Testis (tissue), 2 donors: ENCODE measurements at regions not wholly inside any gene's neighbourhood (a gene's known extent, or its start where the extent isn't known, plus 50 kb on each side); places are given as distances from the start of the nearest gene placed in this dataset.

Experiments used
- DNase-seq: peaks from one replicate; pipeline ENCODE4 v3.0.0-alpha.2; 2019
- H3K27ac ChIP-seq, 2 donors: fragments of 200-600 bp; sonication (generic); one replicate each; pipeline ENCODE4 v1.5.1; 2019
- H3K27me3 ChIP-seq: fragments of 200-600 bp; sonication (generic); one replicate; pipeline ENCODE4 v1.5.1; 2019
- H3K36me3 ChIP-seq: fragments of 200-600 bp; sonication (generic); one replicate; pipeline ENCODE4 v1.5.1; 2017; ENCODE audit warnings: low read depth; ENCODE audit errors: missing control alignments
- H3K4me1 ChIP-seq: fragments of 200-600 bp; sonication (generic); one replicate; pipeline ENCODE4 v1.5.1; 2019
- H3K4me3 ChIP-seq, 2 donors: fragments of 200-600 bp; sonication (generic); one replicate each; pipeline ENCODE4 v1.5.1; 2017 to 2019
- H3K9me3 ChIP-seq: fragments of 200-600 bp; sonication (generic); one replicate; pipeline ENCODE4 v1.5.1; 2017
- POLR2A ChIP-seq: fragments of 450-650 bp; IDR thresholded peaks from one replicate; pipeline ENCODE4 v1.6.1; 2017; ENCODE audit warnings: antibody characterized with exemption, mild to moderate bottlenecking, moderate library complexity
- WGBS, 2 donors: methylation state at CpG; one replicate each; pipeline ENCODE4 v1.1.5; 2018; 5-methylcytosine and 5-hydroxymethylcytosine counted together
- intact Hi-C: fragments of 100-400 bp; cut with DNase I; formaldehyde crosslinking; loops from one replicate; pipeline ENCODE4 v1.15.1; 2023; ENCODE audit warnings: low total_unique reads
- TF ChIP-seq, protein P1 (sequence below), 3 experiments: fragments of 450-650 bp in 2 of 3; fragments of 200-600 bp in 1 of 3; sonication (generic) in 1 of 3; IDR thresholded peaks; one replicate each; pipeline ENCODE4 v1.5.1; 2016 to 2019; ENCODE audit warnings: antibody characterized with exemption in 3 of 3, mild to moderate bottlenecking in 2 of 3, moderate library complexity in 1 of 3

GRCh38 chr13:85381082-85381481 is 418.1 kb downstream of the SLITRK6 start:
- Histone ChIP-seq H3K36me3 (no peaks in the 10 kb centered on the region), H3K4me3 (no peak overlapping the region), H3K4me1 (no peaks in the 10 kb centered on the region), H3K27me3 (no peaks in the 10 kb centered on the region), H3K27ac (no peak overlapping the region), H3K9me3 (no peaks in the 10 kb centered on the region)
- WGBS, 2 donors = 91 to 92% methylated on average over 2 of the region's 2 CpGs
- no peak for DNase-seq
- intact Hi-C loops = no loop called here
- TF ChIP-seq, protein P1, sequence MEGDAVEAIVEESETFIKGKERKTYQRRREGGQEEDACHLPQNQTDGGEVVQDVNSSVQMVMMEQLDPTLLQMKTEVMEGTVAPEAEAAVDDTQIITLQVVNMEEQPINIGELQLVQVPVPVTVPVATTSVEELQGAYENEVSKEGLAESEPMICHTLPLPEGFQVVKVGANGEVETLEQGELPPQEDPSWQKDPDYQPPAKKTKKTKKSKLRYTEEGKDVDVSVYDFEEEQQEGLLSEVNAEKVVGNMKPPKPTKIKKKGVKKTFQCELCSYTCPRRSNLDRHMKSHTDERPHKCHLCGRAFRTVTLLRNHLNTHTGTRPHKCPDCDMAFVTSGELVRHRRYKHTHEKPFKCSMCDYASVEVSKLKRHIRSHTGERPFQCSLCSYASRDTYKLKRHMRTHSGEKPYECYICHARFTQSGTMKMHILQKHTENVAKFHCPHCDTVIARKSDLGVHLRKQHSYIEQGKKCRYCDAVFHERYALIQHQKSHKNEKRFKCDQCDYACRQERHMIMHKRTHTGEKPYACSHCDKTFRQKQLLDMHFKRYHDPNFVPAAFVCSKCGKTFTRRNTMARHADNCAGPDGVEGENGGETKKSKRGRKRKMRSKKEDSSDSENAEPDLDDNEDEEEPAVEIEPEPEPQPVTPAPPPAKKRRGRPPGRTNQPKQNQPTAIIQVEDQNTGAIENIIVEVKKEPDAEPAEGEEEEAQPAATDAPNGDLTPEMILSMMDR (IDR thresholded peaks at IDR 0.05) = no peak
- no peak for TF ChIP-seq POLR2A

GRCh38 chr13:85379991-85380390 is 419.2 kb downstream of the SLITRK6 start:
- DNase-seq = no peak
- Histone ChIP-seq H3K9me3 (no peaks in the 10 kb centered on the region), H3K27me3 (no peaks in the 10 kb centered on the region), H3K36me3 (no peaks in the 10 kb centered on the region), H3K4me1 (no peaks in the 10 kb centered on the region), H3K27ac (no peak overlapping the region), H3K4me3 (no peak overlapping the region)
- intact Hi-C loops = no loop called here
- WGBS, 2 donors = 81% methylated on average over 1 of the region's 1 CpG
- TF ChIP-seq, protein P1 (IDR thresholded peaks at IDR 0.05) = no peak
- no peak for TF ChIP-seq POLR2A

- TF ChIP-seq, protein P1 (IDR thresholded peaks at IDR 0.05) = no peak
- no peak for TF ChIP-seq POLR2A
- Histone ChIP-seq H3K4me3 (no peak overlapping the region), H3K9me3 (no peaks in the 10 kb centered on the region), H3K27me3 (no peaks in the 10 kb centered on the region), H3K4me1 (no peaks in the 10 kb centered on the region), H3K36me3 (no peaks in the 10 kb centered on the region), H3K27ac (no peak overlapping the region)
- 31 to 32% methylated on average over 3 of the region's 3 CpGs for WGBS, 2 donors
- intact Hi-C loops = no loop called here
- no peak for DNase-seq
Measured at GRCh38 chr13:85379433-85379832, 419.8 kb downstream of the SLITRK6 start.

GRCh38 chr13:85377783-85378182 is 421.4 kb downstream of the SLITRK6 start:
- no peaks in the 10 kb centered on the region for H3K9me3 ChIP-seq
- 88 to 90% methylated on average over 2 of the region's 2 CpGs for WGBS, 2 donors
- no peaks in the 10 kb centered on the region for H3K4me1 ChIP-seq
- intact Hi-C loops = no loop called here
- TF ChIP-seq, protein P1 (IDR thresholded peaks at IDR 0.05) = no peak
- TF ChIP-seq POLR2A = no peak
- DNase-seq = no peak
- H3K36me3 ChIP-seq = no peaks in the 10 kb centered on the region
- no peak overlapping the region for H3K4me3 ChIP-seq
- no peaks in the 10 kb centered on the region for H3K27me3 ChIP-seq
- H3K27ac ChIP-seq = no peak overlapping the region

DNA sequence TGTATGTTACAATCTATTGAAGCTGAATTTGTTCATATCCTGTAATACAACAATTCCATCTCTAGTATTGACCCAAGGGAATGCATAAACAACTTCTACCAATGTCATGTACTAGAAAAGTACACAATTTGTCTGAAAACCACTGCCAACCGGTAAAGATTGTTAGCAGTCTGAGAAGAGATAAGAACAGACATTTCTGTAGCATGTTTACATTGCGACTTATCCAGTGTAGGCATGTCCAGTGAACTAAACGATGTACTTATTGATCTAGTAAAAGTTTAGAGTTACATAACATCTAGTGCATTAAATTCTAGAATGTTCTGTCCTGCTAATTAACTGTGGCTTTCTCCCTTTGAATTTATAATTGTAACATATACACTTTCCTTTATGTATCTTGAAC is 425.9 kb downstream of the SLITRK6 start:
- H3K36me3 ChIP-seq = no peaks in the 10 kb centered on the region
- DNase-seq = no peak
- H3K4me1 ChIP-seq = no peaks in the 10 kb centered on the region
- no peak overlapping the region for H3K4me3 ChIP-seq
- H3K27me3 ChIP-seq = no peaks in the 10 kb centered on the region
- no peak for TF ChIP-seq POLR2A
- TF ChIP-seq, protein P1 (IDR thresholded peaks at IDR 0.05) = no peak
- intact Hi-C loops = no loop called here
- 67 to 68% methylated on average over 3 of the region's 3 CpGs for WGBS, 2 donors
- H3K27ac ChIP-seq = no peak overlapping the region
- H3K9me3 ChIP-seq = no peaks in the 10 kb centered on the region
